HCT116 (cell line): ENCODE measurements at regions not wholly inside any gene's neighbourhood (a gene's known extent, or its start where the extent isn't known, plus 50 kb on each side); places are given as distances from the start of the nearest gene placed in this dataset.

Experiments used
- ATAC-seq: fragments of 200-7000 bp; cut with Tn5 transposase; 2 replicates; pipeline ENCODE4 v1.9.1; 2020; ENCODE audit warnings: mild to moderate bottlenecking, moderate library complexity
- BruUV-seq: library from RNA; stranded (reverse); fragments of 400-500 nt; replicated peaks from 2 replicates; lab custom pipeline; 2021; lab: Mats Ljungman, UMichigan
- CTCF ChIA-PET: fragments of 300-600 bp; sonication (Branson Sonifier 250); formaldehyde crosslinking; loops from one replicate; lab custom pipeline; 2021; ENCODE audit warnings: antibody characterized with exemption; lab: Charles Lee
- POLR2A ChIA-PET: fragments of 300-600, 350-600 bp; sonication (Branson Sonifier 250); formaldehyde crosslinking; loops from one replicate; lab custom pipeline; 2021; ENCODE audit warnings: antibody characterized with exemption; lab: Charles Lee
- RAD21 ChIA-PET, 2 experiments: fragments of 300-600 bp; sonication (Branson Sonifier 250); formaldehyde crosslinking; loops; one replicate each; lab custom pipeline; 2023; ENCODE audit warnings: low total read pairs in 2 of 2; ENCODE audit not compliant: uncharacterized antibody in 2 of 2, unreplicated experiment in 2 of 2, low non-redundant PET in 1 of 2; lab: Charles Lee
- DNase-seq: peaks from one replicate; pipeline ENCODE4 v3.0.0-alpha.2; 2010; ENCODE audit warnings: low read depth, low spot score
- H2AFZ ChIP-seq: fragments of 200-600 bp; shearing (Covaris generic), sonication (generic); 2 replicates; pipeline ENCODE4 v1.6.1; 2017; ENCODE audit warnings: low read depth, mixed run types, mixed read lengths, antibody characterized with exemption, low read length; ENCODE audit not compliant: poor library complexity, severe bottlenecking
- H3K27ac ChIP-seq: 2 replicates; pipeline ENCODE4 v1.5.1; 2012; ENCODE audit warnings: low read depth, low read length
- H3K27me3 ChIP-seq: fragments of 200-600 bp; sonication (generic); 2 replicates; pipeline ENCODE4 v1.6.1; 2016; ENCODE audit warnings: mixed run types, low read length, mixed read lengths; ENCODE audit not compliant: insufficient read depth
- H3K36me3 ChIP-seq, 2 experiments: fragments of 200-500 bp in 1 of 2; fragments of 200-600 bp in 1 of 2; sonication (Bioruptor generic) in 1 of 2; sonication (generic) in 1 of 2; 2 replicates each; pipeline versions ENCODE4 v1.5.1 to v1.6.1; 2014 to 2016; ENCODE audit warnings: low read length in 2 of 2, inconsistent platforms in 1 of 2, mixed read lengths in 1 of 2, mixed run types in 1 of 2; ENCODE audit not compliant: insufficient read depth in 2 of 2, control insufficient read depth in 1 of 2
- H3K4me1 ChIP-seq, 2 experiments: fragments of 200-600 bp in 1 of 2; sonication (generic) in 1 of 2; 2 replicates each; pipeline versions ENCODE4 v1.5.1 to v1.6.1; 2012 to 2017; ENCODE audit warnings: low read length in 2 of 2, inconsistent platforms in 1 of 2, mild to moderate bottlenecking in 1 of 2, mixed read lengths in 1 of 2, mixed run types in 1 of 2, moderate library complexity in 1 of 2; ENCODE audit not compliant: insufficient read depth in 2 of 2, control insufficient read depth in 1 of 2
- H3K4me2 ChIP-seq: fragments of 200-600 bp; sonication (generic); 2 replicates; pipeline ENCODE4 v1.6.1; 2017; ENCODE audit warnings: mixed run types, low read length, mixed read lengths
- H3K4me3 ChIP-seq, 2 experiments: fragments of 200-600 bp in 1 of 2; sonication (generic) in 1 of 2; replicated peaks in 1 of 2; 2 replicates each; pipeline ENCODE4 v1.5.1; 2011 to 2016; ENCODE audit warnings: low read length in 2 of 2, control low read depth in 1 of 2, low read depth in 1 of 2, mild to moderate bottlenecking in 1 of 2, mixed read lengths in 1 of 2, mixed run types in 1 of 2
- H3K79me2 ChIP-seq: fragments of 200-600 bp; sonication (generic); 2 replicates; pipeline ENCODE4 v1.6.1; 2017; ENCODE audit warnings: mild to moderate bottlenecking, mixed run types, low read length, moderate library complexity, mixed read lengths; ENCODE audit not compliant: insufficient read depth
- H3K9ac ChIP-seq: fragments of 200-600 bp; sonication (generic); 2 replicates; pipeline ENCODE4 v1.6.1; 2016; ENCODE audit warnings: low read length, mixed read lengths
- H3K9me2 ChIP-seq: fragments of 200-600 bp; sonication (generic), shearing (Covaris generic); 2 replicates; pipeline ENCODE4 v1.6.1; 2017; ENCODE audit warnings: mixed run types, mild to moderate bottlenecking, moderate library complexity; ENCODE audit not compliant: insufficient read depth
- H3K9me3 ChIP-seq, 2 experiments: fragments of 200-500 bp in 1 of 2; fragments of 200-600 bp in 1 of 2; sonication (Bioruptor generic) in 1 of 2; sonication (generic) in 1 of 2; 2 replicates each; pipeline ENCODE4 v1.6.1; 2014 to 2017; ENCODE audit warnings: low read length in 2 of 2, mixed read lengths in 2 of 2, inconsistent platforms in 1 of 2, low read depth in 1 of 2, mild to moderate bottlenecking in 1 of 2, mixed run types in 1 of 2, moderate library complexity in 1 of 2; ENCODE audit not compliant: control insufficient read depth in 1 of 2, insufficient read depth in 1 of 2
- H4K20me1 ChIP-seq: fragments of 200-600 bp; sonication (generic), shearing (Covaris generic); 2 replicates; pipeline ENCODE4 v1.6.1; 2017; ENCODE audit warnings: mixed run types, mild to moderate bottlenecking, moderate library complexity; ENCODE audit not compliant: insufficient read depth
- CEBPB ChIP-seq: IDR thresholded peaks from 2 replicates; pipeline ENCODE4 v1.6.1; 2012; ENCODE audit warnings: low read depth
- CTCF ChIP-seq, 3 experiments: fragments of 200-600 bp in 1 of 3; sonication (generic) in 1 of 3; IDR thresholded peaks in 2 of 3; conservative IDR thresholded peaks in 1 of 3; 2 replicates each; pipeline ENCODE4 v1.5.1; 2012 to 2017; ENCODE audit warnings: low read depth in 2 of 3, low read length in 2 of 3, antibody characterized with exemption in 1 of 3, borderline replicate concordance in 1 of 3, control low read depth in 1 of 3, mild to moderate bottlenecking in 1 of 3, mixed read lengths in 1 of 3, mixed run types in 1 of 3, moderate library complexity in 1 of 3; ENCODE audit not compliant: insufficient read depth in 1 of 3
- EGR1 ChIP-seq: IDR thresholded peaks from 2 replicates; pipeline ENCODE4 v1.6.1; 2012; ENCODE audit warnings: low read depth
- POLR2A ChIP-seq: IDR thresholded peaks from 2 replicates; pipeline ENCODE4 v1.7.0; 2011; ENCODE audit warnings: borderline replicate concordance; ENCODE audit not compliant: insufficient read depth, insufficient read length; ENCODE audit errors: extremely low read depth
- RAD21 ChIP-seq: IDR thresholded peaks from 2 replicates; pipeline ENCODE4 v1.6.1; 2012; ENCODE audit warnings: low read depth, mild to moderate bottlenecking
- TCF7L2 ChIP-seq: IDR thresholded peaks from 2 replicates; pipeline ENCODE4 v1.7.0; 2011; ENCODE audit warnings: borderline replicate concordance, inconsistent platforms; ENCODE audit not compliant: insufficient read depth, insufficient read length; ENCODE audit errors: extremely low read depth
- YY1 ChIP-seq: IDR thresholded peaks from 2 replicates; pipeline ENCODE4 v1.6.1; 2011; ENCODE audit warnings: low read length, low read depth, moderate library complexity, mild to moderate bottlenecking; ENCODE audit not compliant: insufficient replicate concordance; ENCODE audit errors: extremely low read depth
- ZBTB33 ChIP-seq: IDR thresholded peaks from 2 replicates; pipeline ENCODE4 v1.6.1; 2011; ENCODE audit warnings: mild to moderate bottlenecking, low read length, moderate library complexity; ENCODE audit not compliant: insufficient replicate concordance; ENCODE audit errors: extremely low read depth
- ZFX ChIP-seq: fragments of 450-650 bp; IDR thresholded peaks from 2 replicates; pipeline ENCODE4 v1.6.1; 2017
- ZNF274 ChIP-seq: fragments of 200-500 bp; sonication (Bioruptor generic); IDR thresholded peaks from 2 replicates; pipeline ENCODE4 v1.6.1; 2014; ENCODE audit warnings: mild to moderate bottlenecking, low read depth, low read length, inconsistent platforms
- intact Hi-C: fragments of 100-400 bp; cut with micrococcal nuclease; formaldehyde crosslinking; loops from 2 replicates; pipeline ENCODE4 v1.10.0; 2022
- TF ChIP-seq, protein P1 (sequence below): IDR thresholded peaks from 2 replicates; pipeline ENCODE4 v1.6.1; 2012
- TF ChIP-seq, protein P2 (sequence below): IDR thresholded peaks from 2 replicates; pipeline ENCODE4 v1.6.1; 2012

- Histone ChIP-seq H3K9me2 (no peaks in the 10 kb centered on the region), H4K20me1 (no peaks in the 10 kb centered on the region), H3K4me2 (peak overlapping the region; percentile 22; the same call in 1 of the 2 replicates), H3K36me3 (no peaks in the 10 kb centered on the region), H2AFZ (peak overlapping the region; percentile 92), H3K4me1 (peaks cover 0 to 8% of the 10 kb centered on the region in 2 experiments; a peak in 2 of 4 replicates), H3K27me3 (no peaks in the 10 kb centered on the region), H3K9me3 (no peaks in the 10 kb centered on the region), H3K27ac (no peak overlapping the region), H3K9ac (no peak overlapping the region), H3K79me2 (no peaks in the 10 kb centered on the region), H3K4me3 (no peak overlapping the region)
- peak; percentile 74 for ATAC-seq
- TF ChIP-seq YY1 (no peak), CTCF (IDR thresholded peaks at IDR 0.05 in 2 of 3, conservative IDR thresholded peaks at IDR 0.05 in 1 of 3; ENCODE audit: borderline replicate concordance in 1 of 3, insufficient read depth in 1 of 3, low read depth in 2 of 3, low read length in 2 of 3) (peak in 2 of 3 experiments; percentile 40 to 53; a peak in 4 of 6 replicates), RAD21 (peak; percentile 34; the same call in 1 of the 2 replicates)
- TF ChIP-seq, protein P1, sequence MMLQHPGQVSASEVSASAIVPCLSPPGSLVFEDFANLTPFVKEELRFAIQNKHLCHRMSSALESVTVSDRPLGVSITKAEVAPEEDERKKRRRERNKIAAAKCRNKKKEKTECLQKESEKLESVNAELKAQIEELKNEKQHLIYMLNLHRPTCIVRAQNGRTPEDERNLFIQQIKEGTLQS: no peak
- intact Hi-C loops: no loop called here
- ChIA-PET CTCF (interaction anchor here (0.6 to 1.1 kb wide), 6 partner anchors 8 to 43 kb away, joined by 3 to 7 read pairs (median 3); no protein-coding TSS in a partner anchor), RAD21 (no interaction called here), POLR2A (no interaction called here)
- BruUV-seq: no TSS peak
- peak; percentile 24 for DNase-seq
Observed at GRCh38 chr3:110881069-110881468, 190.5 kb upstream of the NECTIN3 start.

- Histone ChIP-seq H3K9me3 (no peaks in the 10 kb centered on the region), H3K4me1 (peaks cover 0 to 2% of the 10 kb centered on the region in 2 experiments; a peak in 2 of 4 replicates), H3K79me2 (no peaks in the 10 kb centered on the region), H3K9me2 (no peaks in the 10 kb centered on the region), H3K27me3 (no peaks in the 10 kb centered on the region), H3K9ac (no peak overlapping the region), H3K4me2 (no peak overlapping the region), H3K4me3 (no peak overlapping the region), H4K20me1 (no peaks in the 10 kb centered on the region), H2AFZ (no peak overlapping the region), H3K36me3 (no peaks in the 10 kb centered on the region), H3K27ac (no peak overlapping the region)
- ChIA-PET RAD21 (no interaction called here), CTCF (no interaction called here), POLR2A (no interaction called here)
- no TSS peak for BruUV-seq
- ATAC-seq: no peak
- no peak for DNase-seq
- intact Hi-C loops: no loop called here
- TF ChIP-seq ZFX (no peak), ZNF274 (no peak), ZBTB33 (no peak), CEBPB (no peak), RAD21 (no peak), POLR2A (no peak), TCF7L2 (no peak), EGR1 (no peak)
- TF ChIP-seq, protein P2, sequence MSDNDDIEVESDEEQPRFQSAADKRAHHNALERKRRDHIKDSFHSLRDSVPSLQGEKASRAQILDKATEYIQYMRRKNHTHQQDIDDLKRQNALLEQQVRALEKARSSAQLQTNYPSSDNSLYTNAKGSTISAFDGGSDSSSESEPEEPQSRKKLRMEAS: no peak
Observed at GRCh38 chr3:110886222-110886893, 185.3 kb upstream of the NECTIN3 start.
